ENCODE measurements at regions not wholly inside any gene's neighbourhood (a gene's known extent, or its start where the extent isn't known, plus 50 kb on each side); places are given as distances from the start of the nearest gene placed in this dataset.
"Not testable (repeated sequence)": the region's sequence is repeated elsewhere in the genome, so short reads cannot be mapped to it uniquely, and the experiment has no call there.

- no peak for DNase-seq
Measured at GRCh38 chr6:169000022-169000421, 253.6 kb downstream of the THBS2 start.

- DNase-seq = no peak
Measured at GRCh38 chr6:168999392-168999791, 254.3 kb downstream of the THBS2 start.

GRCh38 chr6:168996356-168996625 lies 257.4 kb downstream of the THBS2 start:
- no peak for DNase-seq

- no peak for DNase-seq
Measured at GRCh38 chr6:168995526-168996355, 257.9 kb downstream of the THBS2 start.

GRCh38 chr6:168994956-168995355 lies 258.7 kb downstream of the THBS2 start:
- DNase-seq = no peak

- no peak for DNase-seq
Measured at GRCh38 chr6:168992446-168993144, 261.1 kb downstream of the THBS2 start.

GRCh38 chr6:168991695-168992094 lies 262.0 kb downstream of the THBS2 start:
- not testable (repeated sequence) for DNase-seq

- DNase-seq = no peak
Measured at GRCh38 chr6:168990019-168990751, 263.5 kb downstream of the THBS2 start.

GRCh38 chr6:168989421-168989820 lies 264.2 kb downstream of the THBS2 start:
- DNase-seq = no peak

GRCh38 chr6:168988801-168989200 lies 264.8 kb downstream of the THBS2 start:
- DNase-seq = no peak

- no peak for DNase-seq
Measured at GRCh38 chr6:168988280-168988679, 265.4 kb downstream of the THBS2 start.

- DNase-seq = no peak
Measured at GRCh38 chr6:168985705-168986104, 267.9 kb downstream of the THBS2 start.

- DNase-seq = no peak
Measured at GRCh38 chr6:168983925-168984324, 269.7 kb downstream of the THBS2 start.

GRCh38 chr6:168981187-168981586 lies 272.5 kb downstream of the THBS2 start:
- no peak for DNase-seq

GRCh38 chr6:168979254-168979653 lies 274.4 kb downstream of the THBS2 start:
- no peak for DNase-seq

GRCh38 chr6:168972128-168972527 lies 281.5 kb downstream of the THBS2 start:
- no peak for DNase-seq

GRCh38 chr6:168971549-168971948 lies 282.1 kb downstream of the THBS2 start:
- no peak for DNase-seq

GRCh38 chr6:168968801-168969200 lies 284.8 kb downstream of the THBS2 start:
- no peak for DNase-seq

- no peak for DNase-seq
Measured at GRCh38 chr6:168968228-168968627, 285.4 kb downstream of the THBS2 start.

GRCh38 chr6:168967281-168967925 lies 286.2 kb downstream of the THBS2 start:
- no peak for DNase-seq

- no peak for DNase-seq
Measured at GRCh38 chr6:168964138-168964835, 289.4 kb downstream of the THBS2 start.

- DNase-seq = no peak
Measured at GRCh38 chr6:168962886-168963285, 290.8 kb downstream of the THBS2 start.

GRCh38 chr6:168961264-168961656 lies 292.4 kb downstream of the THBS2 start:
- DNase-seq = no peak

All from suppressor macrophage treated with lipopolysaccharide for 4 hours (primary cell).